HG03103 (cell line): ENCODE measurements at regions not wholly inside any gene's neighbourhood (a gene's known extent, or its start where the extent isn't known, plus 50 kb on each side); places are given as distances from the start of the nearest gene placed in this dataset.
"Not testable (repeated sequence)": the region's sequence is repeated elsewhere in the genome, so short reads cannot be mapped to it uniquely, and the experiment has no call there.

Source experiments
- ATAC-seq: cut with Tn5 transposase; IDR thresholded peaks from one replicate; pipeline ENCODE4 v1.9.1; 2021; ENCODE audit warnings: low read depth; ENCODE audit not compliant: unreplicated experiment

- no peak for ATAC-seq
Observed at GRCh38 chr11:38095268-38095667, 1497.2 kb upstream of the RAG2 start.

- no peak for ATAC-seq
Observed at GRCh38 chr11:38089726-38090125, 1491.7 kb upstream of the RAG2 start.

- no peak for ATAC-seq
Observed at GRCh38 chr11:38060920-38061319, 1462.9 kb upstream of the RAG2 start.

GRCh38 chr11:38060136-38060535 lies 1462.1 kb upstream of the RAG2 start:
- ATAC-seq, result no peak

- ATAC-seq, result no peak
Observed at GRCh38 chr11:38046571-38047135, 1448.6 kb upstream of the RAG2 start.

GRCh38 chr11:38043060-38043459 lies 1445.0 kb upstream of the RAG2 start:
- no peak for ATAC-seq

GRCh38 chr11:38038777-38039176 lies 1440.7 kb upstream of the RAG2 start:
- ATAC-seq, result no peak

GRCh38 chr11:38019072-38019775 lies 1421.2 kb upstream of the RAG2 start:
- ATAC-seq, result no peak

- no peak for ATAC-seq
Observed at GRCh38 chr11:38014405-38014804, 1416.4 kb upstream of the RAG2 start.

GRCh38 chr11:38013157-38013556 lies 1415.1 kb upstream of the RAG2 start:
- no peak for ATAC-seq

- no peak for ATAC-seq
Observed at GRCh38 chr11:38011496-38011895, 1413.5 kb upstream of the RAG2 start.

- no peak for ATAC-seq
Observed at GRCh38 chr11:38009932-38010331, 1411.9 kb upstream of the RAG2 start.

GRCh38 chr11:38006466-38006865 lies 1408.4 kb upstream of the RAG2 start:
- no peak for ATAC-seq

GRCh38 chr11:38005597-38005996 lies 1407.6 kb upstream of the RAG2 start:
- ATAC-seq, result no peak

- ATAC-seq, result no peak
Observed at GRCh38 chr11:37999171-37999570, 1401.1 kb upstream of the RAG2 start.

- no peak for ATAC-seq
Observed at GRCh38 chr11:37995886-37996285, 1397.8 kb upstream of the RAG2 start.

- no peak for ATAC-seq
Observed at GRCh38 chr11:37988031-37988430, 1390.0 kb upstream of the RAG2 start.

GRCh38 chr11:37984991-37985390 lies 1387.0 kb upstream of the RAG2 start:
- no peak for ATAC-seq

- ATAC-seq, result no peak
Observed at GRCh38 chr11:37978647-37979046, 1380.6 kb upstream of the RAG2 start.

- no peak for ATAC-seq
Observed at GRCh38 chr11:37973941-37974340, 1375.9 kb upstream of the RAG2 start.

- ATAC-seq, result no peak
Observed at GRCh38 chr11:37972691-37973090, 1374.7 kb upstream of the RAG2 start.

GRCh38 chr11:37969336-37969735 lies 1371.3 kb upstream of the RAG2 start:
- ATAC-seq, result not testable (repeated sequence)

GRCh38 chr11:37968148-37968547 lies 1370.1 kb upstream of the RAG2 start:
- no peak for ATAC-seq
